Kidney tubule cell (primary cell): ENCODE measurements at regions not wholly inside any gene's neighbourhood (a gene's known extent, or its start where the extent isn't known, plus 50 kb on each side); places are given as distances from the start of the nearest gene placed in this dataset.

Experiments
- DNase-seq: peaks from one replicate; pipeline ENCODE4 v3.0.0-alpha.2; 2018; ENCODE audit warnings: low spot score

DNA sequence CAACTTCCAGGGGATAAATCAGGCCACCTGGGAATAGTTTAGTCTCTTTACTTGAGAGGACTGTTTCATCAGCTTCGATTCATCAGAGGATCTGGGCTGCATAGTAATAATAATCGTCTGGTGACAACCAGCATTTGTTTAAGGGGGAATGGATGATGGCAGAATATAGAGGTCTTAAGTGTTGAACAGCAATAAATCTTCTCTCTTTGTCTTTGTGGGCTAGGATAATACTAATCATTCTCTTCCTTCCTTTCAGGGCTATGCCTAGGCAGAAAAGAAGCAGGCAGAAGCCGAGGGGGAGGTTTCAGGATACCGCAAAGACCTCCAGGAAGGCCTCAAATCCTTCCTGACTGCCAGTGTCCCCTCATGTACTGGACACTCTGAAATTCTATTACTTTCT is 150.4 kb upstream of the GAREM1 start:
- no peak for DNase-seq

- peak; percentile 70 for DNase-seq
Observed at GRCh38 chr18:32618546-32618945, 147.9 kb upstream of the GAREM1 start.

GRCh38 chr18:32613821-32614220 is 143.1 kb upstream of the GAREM1 start:
- no peak for DNase-seq

GRCh38 chr18:32612651-32613050 is 142.0 kb upstream of the GAREM1 start:
- no peak for DNase-seq

- peak; percentile 74 for DNase-seq
Observed at GRCh38 chr18:32610176-32610575, 139.5 kb upstream of the GAREM1 start.

DNA sequence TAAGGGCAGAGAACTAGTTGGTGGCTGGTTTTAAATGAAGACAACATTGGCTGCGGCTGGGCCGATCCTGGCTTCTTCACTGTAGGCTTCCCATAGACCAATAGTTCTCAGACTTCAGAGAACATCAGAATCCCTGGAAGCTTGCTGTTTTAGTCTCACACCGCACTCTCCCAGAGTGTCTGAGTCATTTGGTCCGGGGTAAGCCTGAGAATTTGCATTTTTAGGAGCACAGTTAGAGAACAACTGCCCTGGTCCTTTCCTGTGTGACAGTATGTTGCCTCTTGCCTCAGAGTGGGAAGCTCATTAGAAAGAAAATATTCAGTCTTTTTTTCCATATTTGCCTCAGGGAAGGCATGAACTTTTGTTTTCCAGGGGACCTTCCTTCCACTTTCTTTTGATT is 137.1 kb upstream of the GAREM1 start:
- no peak for DNase-seq

GRCh38 chr18:32598144-32598543 is 127.5 kb upstream of the GAREM1 start:
- DNase-seq, result no peak

DNA sequence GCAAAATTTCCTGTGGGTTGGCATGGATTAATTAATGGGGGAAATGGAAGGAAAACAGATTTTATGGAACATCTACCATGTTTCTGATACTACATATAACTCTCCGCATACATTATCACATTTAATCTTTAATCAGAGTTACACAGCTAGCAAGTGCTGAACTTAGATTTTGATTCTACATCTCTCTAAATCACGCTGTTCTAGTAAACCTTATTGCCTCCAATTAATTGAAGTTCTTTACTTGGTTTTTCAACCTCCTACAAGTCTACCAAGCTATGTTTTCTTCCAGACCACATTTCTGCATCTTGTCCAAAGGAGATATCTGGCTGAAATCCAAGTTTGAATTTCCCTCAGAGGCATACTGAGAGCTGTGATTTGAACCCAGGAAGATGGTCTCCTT is 125.8 kb upstream of the GAREM1 start:
- no peak for DNase-seq

- no peak for DNase-seq
Observed at GRCh38 chr18:32595832-32596231, 125.2 kb upstream of the GAREM1 start.

GRCh38 chr18:32588191-32588590 is 117.5 kb upstream of the GAREM1 start:
- no peak for DNase-seq

GRCh38 chr18:32583431-32583830 is 112.7 kb upstream of the GAREM1 start:
- DNase-seq, result no peak

- peak; percentile 80 for DNase-seq
Observed at GRCh38 chr18:32582455-32582854, 111.8 kb upstream of the GAREM1 start.

GRCh38 chr18:32577561-32577960 is 106.9 kb upstream of the GAREM1 start:
- no peak for DNase-seq

GRCh38 chr18:32576296-32576916 is 105.7 kb upstream of the GAREM1 start:
- peak; percentile 39 for DNase-seq

DNA sequence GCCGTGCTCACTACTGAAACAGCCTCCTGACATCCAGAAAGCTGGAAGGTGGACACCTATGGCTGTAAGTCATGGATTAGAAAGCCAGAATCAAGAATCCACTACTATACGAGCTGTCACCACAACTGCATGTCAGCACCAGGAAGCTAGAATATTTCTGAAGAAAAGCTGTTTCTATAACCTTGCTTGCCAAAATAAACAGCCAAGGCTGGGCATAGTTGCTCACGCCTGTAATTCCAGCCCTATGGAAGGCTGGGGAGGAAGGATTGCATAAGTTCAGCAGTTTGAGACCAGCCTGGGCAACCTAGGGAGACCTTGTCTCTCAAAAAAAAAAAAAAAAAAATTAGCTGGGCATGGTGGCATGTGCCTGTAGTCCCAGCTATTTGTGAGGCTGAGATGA is 96.3 kb upstream of the GAREM1 start:
- DNase-seq, result no peak

DNA sequence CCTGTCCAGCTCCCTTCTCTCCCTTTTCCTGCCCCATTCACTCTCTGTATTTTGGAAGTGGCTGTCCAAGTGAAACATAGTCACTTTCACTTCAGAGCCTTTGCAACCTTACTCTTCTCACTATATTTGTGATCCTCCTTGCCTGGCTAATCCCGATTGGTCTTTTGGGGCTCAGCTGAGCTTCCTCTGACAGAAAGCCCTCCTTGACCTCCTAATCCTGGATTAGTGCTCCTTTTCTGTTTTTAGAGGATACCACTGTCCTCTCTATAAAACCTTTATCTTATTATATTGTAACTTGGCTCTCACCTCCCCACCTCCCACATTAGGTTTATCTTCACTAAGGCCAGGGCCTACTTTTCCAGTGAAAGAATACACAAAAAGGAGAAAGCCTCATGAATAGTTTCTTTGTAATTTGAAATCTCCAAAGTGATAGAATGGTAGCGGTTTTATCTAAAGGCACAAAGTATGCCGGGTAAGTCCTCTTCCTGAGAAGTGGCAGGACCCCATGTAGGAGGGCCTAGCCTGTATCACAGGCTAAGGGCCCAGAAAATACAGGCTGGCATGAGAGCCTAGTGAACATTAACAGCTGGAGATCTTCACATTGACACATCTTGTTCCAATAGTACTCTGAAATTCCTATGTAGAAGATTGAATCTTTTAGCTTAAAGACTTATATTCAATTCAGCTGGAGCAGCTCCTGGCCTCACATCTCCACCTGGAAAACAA is 83.1 kb upstream of the GAREM1 start:
- DNase-seq, result no peak

- no peak for DNase-seq
Observed at GRCh38 chr18:32553174-32553573, 82.5 kb upstream of the GAREM1 start.

DNA sequence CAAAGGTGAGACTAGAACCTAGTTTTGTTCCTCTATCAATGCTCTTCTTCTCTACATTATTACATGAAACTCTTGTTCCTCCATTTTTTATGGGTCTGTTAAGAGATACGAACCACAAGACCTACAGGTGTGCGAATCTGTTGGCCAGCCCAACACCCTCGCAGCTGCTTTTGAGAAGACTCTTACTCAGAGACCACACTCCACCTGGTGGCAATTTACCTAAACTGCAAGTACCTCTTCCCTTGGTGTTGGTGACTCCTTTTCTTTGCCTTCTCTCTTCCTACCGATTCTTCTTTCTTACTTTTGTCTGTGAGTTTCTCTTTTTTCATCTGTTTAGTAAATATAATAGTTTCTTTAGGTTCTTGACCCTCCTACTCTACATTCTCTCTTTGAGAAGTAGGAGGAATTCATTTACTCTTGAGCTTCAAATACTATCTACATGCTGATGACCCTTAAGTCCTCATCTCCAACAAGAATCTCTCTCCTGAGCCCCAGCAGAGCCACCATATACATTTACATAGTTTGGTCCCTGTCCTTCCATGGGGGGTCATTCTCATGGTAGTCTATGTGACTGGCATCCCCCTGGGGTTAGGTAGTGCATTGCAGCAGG is 81.8 kb upstream of the GAREM1 start:
- DNase-seq, result peak; percentile 74

- DNase-seq, result no peak
Observed at GRCh38 chr18:32550963-32551362, 80.3 kb upstream of the GAREM1 start.

GRCh38 chr18:32549248-32550110 is 78.8 kb upstream of the GAREM1 start:
- DNase-seq, result peak; percentile 59

DNA sequence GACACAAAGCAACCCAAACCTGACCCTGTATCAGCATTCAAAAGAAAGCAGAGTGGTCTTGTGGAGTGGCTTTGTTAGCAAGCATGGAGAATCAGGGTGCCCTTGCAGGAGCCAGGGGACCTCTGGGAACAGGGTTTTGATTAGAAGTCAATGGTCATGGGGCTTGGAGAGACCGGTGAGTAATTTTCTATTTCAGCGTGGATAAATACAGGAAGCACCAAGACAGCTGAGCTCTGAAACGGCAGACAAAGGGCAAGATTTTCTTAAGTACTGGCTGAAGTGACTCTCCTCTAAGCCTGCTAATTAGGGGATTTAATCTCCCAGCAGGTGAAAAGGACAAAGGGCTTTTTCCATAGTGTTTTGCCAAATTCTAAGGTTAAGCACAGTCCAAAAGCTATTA is 78.0 kb upstream of the GAREM1 start:
- DNase-seq, result peak; percentile 12

DNA sequence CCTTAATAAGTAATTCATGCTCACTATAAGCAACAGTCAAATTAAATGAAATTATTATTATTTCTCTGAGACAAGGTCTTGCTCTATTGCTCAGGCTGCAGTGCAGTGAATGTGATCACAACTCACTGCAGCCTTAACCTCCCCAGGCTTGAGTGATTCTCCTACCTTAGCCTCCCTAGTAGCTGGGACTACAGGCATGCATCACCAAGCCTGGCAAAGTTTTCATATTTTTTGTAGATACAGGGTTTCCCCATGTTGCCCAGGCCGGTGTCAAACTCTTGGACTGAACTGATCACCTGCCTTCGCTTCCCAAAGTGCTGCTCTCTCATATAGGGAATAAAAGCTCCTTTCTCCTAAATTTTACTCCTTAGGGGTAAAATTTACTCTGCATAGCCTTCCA is 74.9 kb upstream of the GAREM1 start:
- no peak for DNase-seq

- DNase-seq, result no peak
Observed at GRCh38 chr18:32544088-32544487, 73.4 kb upstream of the GAREM1 start.
